ENCODE measurements at regions not wholly inside any gene's neighbourhood (a gene's known extent, or its start where the extent isn't known, plus 50 kb on each side); places are given as distances from the start of the nearest gene placed in this dataset.

DNA sequence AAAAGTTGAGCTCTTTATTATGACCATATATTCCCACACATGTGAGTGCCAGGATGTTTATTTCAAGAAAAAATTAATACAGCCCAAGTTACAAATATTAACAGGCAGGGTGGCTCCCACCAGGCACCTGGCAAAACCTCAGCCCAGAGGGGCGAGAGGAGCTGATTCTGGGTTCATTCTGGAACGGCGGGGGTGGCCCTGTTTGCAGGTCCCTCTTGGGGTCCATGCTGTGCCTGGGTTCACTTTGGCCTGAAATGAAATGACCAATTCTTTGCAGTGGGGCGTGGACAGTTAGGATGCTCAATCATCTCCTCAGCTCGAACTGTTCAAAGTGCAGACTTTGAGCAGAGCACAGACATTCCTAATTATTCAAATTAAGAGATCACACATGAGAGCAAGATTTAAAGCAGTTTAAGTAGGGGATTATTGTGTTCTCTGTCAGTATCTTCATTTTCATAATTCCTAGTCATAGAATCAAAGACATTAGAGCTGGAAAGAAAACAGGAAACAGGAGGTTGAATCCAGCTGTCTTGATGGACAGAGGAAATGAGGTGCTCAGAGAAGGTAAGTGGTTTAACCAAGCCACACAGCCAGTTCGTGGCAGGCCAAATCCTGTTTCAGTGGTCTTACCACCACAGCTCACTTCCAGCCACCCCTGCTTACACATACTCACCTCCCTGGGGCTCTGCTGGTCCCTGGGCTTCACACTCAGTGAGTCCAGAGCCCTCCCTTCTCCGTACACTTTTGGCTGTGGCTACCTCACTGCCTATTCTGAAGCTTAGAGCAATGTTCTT is 363.9 kb upstream of the TNRC6C start:
- no peak for DNase-seq (ENCODE audit: extremely low spot score, unreplicated experiment)
- no peak overlapping the region for H3K4me3 Mint-ChIP-seq (ENCODE audit: unreplicated experiment)
- H3K27ac Mint-ChIP-seq (ENCODE audit: unreplicated experiment) = no peak overlapping the region
- H3K36me3 Mint-ChIP-seq (ENCODE audit: unreplicated experiment) = no peaks in the 10 kb centered on the region
- H3K9me3 Mint-ChIP-seq (ENCODE audit: unreplicated experiment) = no peaks in the 10 kb centered on the region
- H3K4me1 Mint-ChIP-seq (ENCODE audit: unreplicated experiment) = no peaks in the 10 kb centered on the region
- TF ChIP-seq, protein P1, sequence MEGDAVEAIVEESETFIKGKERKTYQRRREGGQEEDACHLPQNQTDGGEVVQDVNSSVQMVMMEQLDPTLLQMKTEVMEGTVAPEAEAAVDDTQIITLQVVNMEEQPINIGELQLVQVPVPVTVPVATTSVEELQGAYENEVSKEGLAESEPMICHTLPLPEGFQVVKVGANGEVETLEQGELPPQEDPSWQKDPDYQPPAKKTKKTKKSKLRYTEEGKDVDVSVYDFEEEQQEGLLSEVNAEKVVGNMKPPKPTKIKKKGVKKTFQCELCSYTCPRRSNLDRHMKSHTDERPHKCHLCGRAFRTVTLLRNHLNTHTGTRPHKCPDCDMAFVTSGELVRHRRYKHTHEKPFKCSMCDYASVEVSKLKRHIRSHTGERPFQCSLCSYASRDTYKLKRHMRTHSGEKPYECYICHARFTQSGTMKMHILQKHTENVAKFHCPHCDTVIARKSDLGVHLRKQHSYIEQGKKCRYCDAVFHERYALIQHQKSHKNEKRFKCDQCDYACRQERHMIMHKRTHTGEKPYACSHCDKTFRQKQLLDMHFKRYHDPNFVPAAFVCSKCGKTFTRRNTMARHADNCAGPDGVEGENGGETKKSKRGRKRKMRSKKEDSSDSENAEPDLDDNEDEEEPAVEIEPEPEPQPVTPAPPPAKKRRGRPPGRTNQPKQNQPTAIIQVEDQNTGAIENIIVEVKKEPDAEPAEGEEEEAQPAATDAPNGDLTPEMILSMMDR (IDR thresholded peaks at IDR 0.05) = no peak
- peaks cover 60% of the 10 kb centered on the region for H3K27me3 Mint-ChIP-seq (ENCODE audit: unreplicated experiment)

DNA sequence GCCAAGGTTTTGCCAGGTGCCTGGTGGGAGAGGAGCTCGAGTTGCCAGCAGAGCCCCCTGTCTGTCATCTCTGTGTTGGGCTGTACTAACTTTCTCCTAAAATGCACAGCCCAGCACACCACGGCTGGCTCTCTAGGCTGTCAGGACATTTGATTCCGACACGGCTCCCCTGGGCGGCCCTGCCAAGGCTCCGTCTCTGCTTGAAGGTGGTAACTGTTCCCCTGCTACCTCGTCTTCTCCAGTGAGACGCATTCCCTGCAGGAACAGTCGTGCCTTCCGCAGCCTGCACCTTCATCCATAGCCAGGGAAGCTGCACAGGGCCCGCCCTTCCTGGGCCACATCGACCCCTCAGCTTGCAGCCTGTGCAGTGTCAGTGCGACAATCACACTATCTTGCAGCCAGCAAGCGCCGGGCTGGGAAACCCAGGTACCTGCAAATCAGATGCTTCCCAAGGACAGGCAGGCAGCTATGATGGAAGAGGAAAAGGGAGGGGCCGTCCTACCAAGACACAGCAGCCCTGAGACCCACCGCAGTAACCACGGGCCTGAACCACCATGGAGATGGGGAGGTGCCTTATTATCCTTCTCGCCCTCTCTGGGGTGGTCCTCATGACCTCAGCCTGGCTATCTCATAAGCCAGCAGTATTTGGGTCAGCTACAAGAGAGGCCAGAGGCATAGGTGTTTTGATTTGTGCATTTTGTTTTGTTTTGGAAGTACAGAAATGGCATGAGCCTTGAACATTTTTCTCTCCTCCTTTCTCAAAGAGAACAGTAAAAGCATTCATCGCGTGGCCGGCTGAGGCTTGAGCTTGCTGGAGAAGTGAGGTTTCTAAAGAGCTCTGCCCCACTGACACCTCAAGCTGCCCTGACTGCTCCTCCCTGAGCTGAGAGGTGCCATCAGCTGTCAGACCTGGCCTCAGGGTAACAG is 361.7 kb upstream of the TNRC6C start:
- no peaks in the 10 kb centered on the region for H3K36me3 Mint-ChIP-seq (ENCODE audit: unreplicated experiment)
- no peaks in the 10 kb centered on the region for H3K9me3 Mint-ChIP-seq (ENCODE audit: unreplicated experiment)
- H3K27me3 Mint-ChIP-seq (ENCODE audit: unreplicated experiment) = peaks cover 44% of the 10 kb centered on the region
- TF ChIP-seq, protein P1 (IDR thresholded peaks at IDR 0.05) = no peak
- no peak overlapping the region for H3K4me3 Mint-ChIP-seq (ENCODE audit: unreplicated experiment)
- H3K27ac Mint-ChIP-seq (ENCODE audit: unreplicated experiment) = no peak overlapping the region
- peaks cover 8% of the 10 kb centered on the region for H3K4me1 Mint-ChIP-seq (ENCODE audit: unreplicated experiment)
- no peak for DNase-seq (ENCODE audit: extremely low spot score, unreplicated experiment)

DNA sequence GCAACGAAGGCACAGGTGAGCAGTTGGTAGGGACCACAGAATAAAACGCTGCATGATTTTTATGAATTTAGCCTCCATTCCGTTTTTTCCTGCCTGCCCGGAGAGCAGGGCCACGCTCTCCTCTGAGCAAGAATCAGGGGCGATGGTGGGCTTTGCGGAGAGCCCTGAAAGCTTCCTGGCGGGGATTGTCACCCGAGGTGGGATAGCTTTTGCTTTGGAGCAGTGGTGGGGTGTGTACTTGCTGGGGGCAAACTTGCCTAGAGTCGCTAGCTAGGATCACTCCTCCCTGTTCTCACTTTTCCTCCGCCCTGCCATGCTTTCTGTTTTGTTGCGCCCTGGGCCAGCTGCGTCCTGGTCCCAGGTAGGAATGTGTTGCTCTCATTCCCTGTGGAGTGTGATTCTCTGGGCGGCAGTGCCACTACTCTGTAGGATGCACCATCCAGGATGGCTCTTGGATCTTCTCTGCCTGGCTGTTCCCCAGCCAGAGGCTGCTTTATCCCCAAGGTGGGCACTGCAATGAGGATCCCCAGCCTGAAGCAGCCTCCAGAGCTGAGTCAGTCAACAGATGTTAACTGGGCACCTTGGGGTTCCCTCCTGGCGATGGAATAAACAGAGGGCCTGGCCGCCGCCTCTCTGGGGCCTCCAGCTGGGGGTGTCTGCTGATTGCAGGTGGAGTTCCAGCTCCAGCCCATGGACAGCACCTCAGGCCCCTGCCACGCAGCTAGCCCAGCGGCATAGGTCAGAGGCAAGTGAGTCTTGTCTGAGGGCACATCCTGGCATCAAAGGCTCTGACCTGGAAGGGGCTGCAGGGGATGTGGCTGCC is 360.9 kb upstream of the TNRC6C start:
- DNase-seq (ENCODE audit: extremely low spot score, unreplicated experiment) = no peak
- Mint-ChIP-seq H3K4me3 (ENCODE audit: unreplicated experiment) (no peak overlapping the region), H3K27ac (ENCODE audit: unreplicated experiment) (no peak overlapping the region), H3K4me1 (ENCODE audit: unreplicated experiment) (peaks cover 17% of the 10 kb centered on the region), H3K36me3 (ENCODE audit: unreplicated experiment) (no peaks in the 10 kb centered on the region), H3K27me3 (ENCODE audit: unreplicated experiment) (peaks cover 37% of the 10 kb centered on the region), H3K9me3 (ENCODE audit: unreplicated experiment) (no peaks in the 10 kb centered on the region)
- TF ChIP-seq, protein P1 (IDR thresholded peaks at IDR 0.05) = no peak

DNA sequence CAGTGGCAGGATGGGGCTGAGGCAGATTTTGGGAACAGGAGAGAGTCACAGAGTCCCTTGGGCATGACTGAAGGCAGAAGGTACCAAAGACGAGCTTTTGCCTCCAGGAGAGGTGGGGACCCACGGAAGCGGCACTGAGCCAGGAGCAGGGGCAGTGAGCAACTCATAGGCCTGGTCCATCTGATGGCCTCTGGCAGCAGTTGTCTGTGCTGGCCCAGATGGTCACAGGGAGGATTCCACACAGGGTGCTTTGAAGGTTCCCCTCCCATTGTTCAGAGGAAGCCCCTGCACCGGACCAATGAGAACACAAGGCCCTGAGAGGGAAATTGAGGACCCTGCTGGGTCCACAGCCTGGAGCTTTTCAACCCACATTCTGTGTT is 360.3 kb upstream of the TNRC6C start:
- H3K9me3 Mint-ChIP-seq (ENCODE audit: unreplicated experiment) = no peaks in the 10 kb centered on the region
- H3K4me1 Mint-ChIP-seq (ENCODE audit: unreplicated experiment) = peaks cover 23% of the 10 kb centered on the region
- TF ChIP-seq, protein P1 (IDR thresholded peaks at IDR 0.05) = no peak
- H3K27ac Mint-ChIP-seq (ENCODE audit: unreplicated experiment) = no peak overlapping the region
- H3K36me3 Mint-ChIP-seq (ENCODE audit: unreplicated experiment) = no peaks in the 10 kb centered on the region
- peaks cover 36% of the 10 kb centered on the region for H3K27me3 Mint-ChIP-seq (ENCODE audit: unreplicated experiment)
- no peak for DNase-seq (ENCODE audit: extremely low spot score, unreplicated experiment)
- no peak overlapping the region for H3K4me3 Mint-ChIP-seq (ENCODE audit: unreplicated experiment)

All from osteocyte (in vitro differentiated cells).